ENCODE measurements at regions not wholly inside any gene's neighbourhood (a gene's known extent, or its start where the extent isn't known, plus 50 kb on each side); places are given as distances from the start of the nearest gene placed in this dataset.
"Not testable (repeated sequence)": the region's sequence is repeated elsewhere in the genome, so short reads cannot be mapped to it uniquely, and the experiment has no call there.

DNA sequence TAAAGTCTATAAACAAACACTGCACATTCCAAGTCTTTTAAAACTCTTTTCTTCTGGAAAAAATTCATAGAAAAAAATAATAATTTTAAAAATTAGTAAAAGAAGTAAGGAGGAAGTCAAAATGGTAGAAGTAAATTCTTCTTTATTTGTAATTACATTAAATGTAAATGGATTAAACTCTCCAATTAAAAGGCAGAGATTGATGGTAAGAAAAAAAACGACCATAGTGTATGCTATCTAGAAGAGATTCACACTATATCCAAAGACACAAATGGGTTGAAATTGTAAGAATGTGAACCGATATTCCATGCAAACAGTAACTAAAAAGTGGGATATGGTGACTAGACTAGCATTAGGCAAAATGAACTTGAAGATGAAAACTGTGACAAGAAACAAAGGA, 1196.1 kb upstream of the CDH2 start:
- DNase-seq (ENCODE audit: low read depth): no peak
- H3K4me3 ChIP-seq (ENCODE audit: low read depth, low read length): no peak overlapping the region
- no peak for TF ChIP-seq CTCF (conservative IDR thresholded peaks at IDR 0.05; ENCODE audit: low read depth, low read length)

- no peak overlapping the region for H3K4me3 ChIP-seq (ENCODE audit: low read depth, low read length)
Measured at GRCh38 chr18:29361843-29362242, 1184.9 kb upstream of the CDH2 start.

GRCh38 chr18:29360659-29361058, 1183.7 kb upstream of the CDH2 start:
- DNase-seq (ENCODE audit: low read depth); H3K4me3 ChIP-seq (ENCODE audit: low read depth, low read length): not testable (repeated sequence)

More at GRCh38 chr18:29361843-29362242, 1184.9 kb upstream of the CDH2 start:
- DNase-seq (ENCODE audit: low read depth): no peak
- TF ChIP-seq CTCF (conservative IDR thresholded peaks at IDR 0.05; ENCODE audit: low read depth, low read length): no peak

DNA sequence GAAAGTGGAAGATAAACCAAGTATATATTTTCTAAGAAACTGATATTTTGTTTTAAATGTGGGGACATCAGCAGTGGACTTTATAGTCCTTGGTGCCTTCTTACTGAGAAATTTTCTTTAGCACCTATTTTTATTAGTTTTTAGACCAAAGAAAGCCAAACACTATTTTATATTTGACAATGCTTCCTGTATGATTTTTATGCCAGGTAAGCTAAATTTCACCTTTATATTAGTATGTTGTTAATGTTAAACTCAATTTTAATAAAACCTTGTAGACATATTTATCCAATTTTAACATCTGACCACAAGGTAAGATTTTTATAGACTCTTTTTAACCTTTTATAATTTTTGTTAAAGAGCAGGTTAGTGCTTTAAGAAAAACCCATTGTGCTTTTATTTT, 1182.3 kb upstream of the CDH2 start:
- DNase-seq (ENCODE audit: low read depth); H3K4me3 ChIP-seq (ENCODE audit: low read depth, low read length): not testable (repeated sequence)

DNA sequence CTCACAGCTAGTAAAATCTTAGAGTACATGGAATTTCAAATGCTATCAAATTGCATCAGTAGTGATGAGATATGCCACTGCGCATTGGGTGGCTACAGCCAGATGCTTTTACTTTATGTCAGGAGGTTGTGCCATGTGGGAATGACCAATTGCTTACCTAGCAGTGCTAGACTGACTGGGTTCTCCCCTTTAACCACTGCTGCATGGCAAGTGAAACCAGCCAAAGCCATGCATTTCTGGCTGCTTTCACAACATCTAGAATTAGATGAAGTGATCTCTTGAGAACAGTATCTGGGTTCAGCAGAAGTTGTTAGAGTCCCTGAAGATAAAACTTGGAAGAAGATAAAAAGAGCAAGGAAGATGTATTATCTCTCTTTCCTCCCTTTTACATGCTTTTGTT, 1174.2 kb upstream of the CDH2 start:
- TF ChIP-seq CTCF (conservative IDR thresholded peaks at IDR 0.05; ENCODE audit: low read depth, low read length): no peak
- no peak overlapping the region for H3K4me3 ChIP-seq (ENCODE audit: low read depth, low read length)
- DNase-seq (ENCODE audit: low read depth): no peak

- no peak for TF ChIP-seq CTCF (conservative IDR thresholded peaks at IDR 0.05; ENCODE audit: low read depth, low read length)
- no peak for DNase-seq (ENCODE audit: low read depth)
- H3K4me3 ChIP-seq (ENCODE audit: low read depth, low read length): no peak overlapping the region
Measured at GRCh38 chr18:29328932-29329331, 1152.0 kb upstream of the CDH2 start.

DNA sequence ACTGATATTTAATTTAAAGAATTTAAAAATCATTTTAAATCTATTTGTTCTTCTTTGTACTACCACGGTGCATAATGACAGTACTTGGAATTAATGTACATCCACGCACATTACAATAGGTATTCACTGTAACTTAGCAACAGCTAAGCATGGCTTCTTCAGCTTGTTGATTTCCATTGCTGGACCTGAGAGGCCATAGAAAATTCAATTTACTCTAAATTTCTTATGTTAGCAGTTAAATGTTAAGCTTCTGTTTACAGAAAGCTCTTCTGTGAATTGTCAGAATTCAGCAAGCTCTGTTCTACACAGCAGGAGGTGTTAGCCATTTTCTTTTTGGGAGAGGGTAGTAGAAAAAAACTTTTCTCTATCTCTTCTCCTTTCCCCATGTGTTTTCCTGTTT, 1149.3 kb upstream of the CDH2 start:
- no peak overlapping the region for H3K4me3 ChIP-seq (ENCODE audit: low read depth, low read length)
- no peak for DNase-seq (ENCODE audit: low read depth)
- no peak for TF ChIP-seq CTCF (conservative IDR thresholded peaks at IDR 0.05; ENCODE audit: low read depth, low read length)

DNA sequence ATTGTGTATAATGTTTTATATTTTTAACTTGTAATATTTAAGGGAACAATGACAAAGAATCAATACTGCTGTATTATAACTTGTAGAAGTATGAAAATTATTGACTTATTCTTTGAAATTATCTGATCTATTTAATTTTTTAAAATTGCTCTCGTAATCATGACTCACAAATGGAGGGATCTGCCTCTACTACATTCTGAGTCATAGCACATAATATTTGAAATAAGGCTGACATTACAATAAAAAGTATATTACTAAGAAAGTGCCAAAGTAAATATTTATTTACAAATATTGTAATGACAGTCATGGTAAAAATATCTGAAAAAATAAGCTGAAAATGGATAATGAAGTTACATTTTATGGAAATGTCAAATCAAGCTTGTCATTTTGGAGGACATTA, 1144.6 kb upstream of the CDH2 start:
- no peak overlapping the region for H3K4me3 ChIP-seq (ENCODE audit: low read depth, low read length)
- DNase-seq (ENCODE audit: low read depth): no peak

More for the DNA sequence above, 1144.6 kb upstream of the CDH2 start:
- TF ChIP-seq CTCF (conservative IDR thresholded peaks at IDR 0.05; ENCODE audit: low read depth, low read length): no peak
